ENCODE measurements at regions not wholly inside any gene's neighbourhood (a gene's known extent, or its start where the extent isn't known, plus 50 kb on each side); places are given as distances from the start of the nearest gene placed in this dataset.

DNA sequence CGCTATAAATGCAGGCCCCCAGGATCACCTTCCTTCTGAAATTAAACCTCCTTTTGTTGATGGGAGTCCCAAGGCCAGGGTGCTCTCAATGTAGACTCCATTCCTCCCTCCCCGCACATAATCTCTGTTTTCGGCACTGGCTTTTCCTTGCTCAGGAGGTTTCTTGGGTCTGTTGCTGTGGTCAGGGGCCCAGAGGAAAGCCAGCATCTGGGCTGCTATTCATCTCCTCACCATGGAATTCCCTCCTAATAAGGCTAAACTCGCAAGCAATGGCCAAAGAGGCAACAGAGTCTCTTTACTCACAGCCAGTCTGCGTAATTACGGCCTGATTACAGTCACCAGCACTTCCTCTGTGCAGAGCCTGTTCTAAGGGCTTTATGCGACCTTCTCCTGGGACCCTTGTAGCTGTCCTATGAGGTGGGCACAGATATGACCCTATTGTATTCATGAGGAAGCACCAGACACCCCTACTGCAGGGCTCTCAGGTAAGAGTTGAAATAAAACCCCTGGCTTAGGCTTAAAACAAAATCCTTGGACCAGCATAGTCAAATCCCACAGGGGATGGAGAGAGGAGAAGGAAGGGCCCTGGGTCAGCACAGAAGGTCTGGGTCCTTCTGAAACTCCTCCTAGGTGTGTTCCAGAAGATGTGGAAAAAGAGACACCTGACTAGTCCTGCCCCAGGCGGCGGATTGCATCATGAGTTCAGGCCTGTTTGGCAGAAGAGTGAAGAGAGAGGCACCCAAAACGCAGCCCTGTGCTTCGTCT, 105.0 kb upstream of the SH3BP4 start:
- no peak for TF ChIP-seq ZFP3 (CRISPR knock-in tag; IDR thresholded peaks at IDR 0.05)
- no peak for TF ChIP-seq BACH2 (CRISPR knock-in tag; IDR thresholded peaks at IDR 0.05; ENCODE audit: borderline replicate concordance)
- no peak for TF ChIP-seq GLIS3 (CRISPR knock-in tag; IDR thresholded peaks at IDR 0.05)
- no peak for TF ChIP-seq RARB (CRISPR knock-in tag; IDR thresholded peaks at IDR 0.05)
- TF ChIP-seq, protein P1, sequence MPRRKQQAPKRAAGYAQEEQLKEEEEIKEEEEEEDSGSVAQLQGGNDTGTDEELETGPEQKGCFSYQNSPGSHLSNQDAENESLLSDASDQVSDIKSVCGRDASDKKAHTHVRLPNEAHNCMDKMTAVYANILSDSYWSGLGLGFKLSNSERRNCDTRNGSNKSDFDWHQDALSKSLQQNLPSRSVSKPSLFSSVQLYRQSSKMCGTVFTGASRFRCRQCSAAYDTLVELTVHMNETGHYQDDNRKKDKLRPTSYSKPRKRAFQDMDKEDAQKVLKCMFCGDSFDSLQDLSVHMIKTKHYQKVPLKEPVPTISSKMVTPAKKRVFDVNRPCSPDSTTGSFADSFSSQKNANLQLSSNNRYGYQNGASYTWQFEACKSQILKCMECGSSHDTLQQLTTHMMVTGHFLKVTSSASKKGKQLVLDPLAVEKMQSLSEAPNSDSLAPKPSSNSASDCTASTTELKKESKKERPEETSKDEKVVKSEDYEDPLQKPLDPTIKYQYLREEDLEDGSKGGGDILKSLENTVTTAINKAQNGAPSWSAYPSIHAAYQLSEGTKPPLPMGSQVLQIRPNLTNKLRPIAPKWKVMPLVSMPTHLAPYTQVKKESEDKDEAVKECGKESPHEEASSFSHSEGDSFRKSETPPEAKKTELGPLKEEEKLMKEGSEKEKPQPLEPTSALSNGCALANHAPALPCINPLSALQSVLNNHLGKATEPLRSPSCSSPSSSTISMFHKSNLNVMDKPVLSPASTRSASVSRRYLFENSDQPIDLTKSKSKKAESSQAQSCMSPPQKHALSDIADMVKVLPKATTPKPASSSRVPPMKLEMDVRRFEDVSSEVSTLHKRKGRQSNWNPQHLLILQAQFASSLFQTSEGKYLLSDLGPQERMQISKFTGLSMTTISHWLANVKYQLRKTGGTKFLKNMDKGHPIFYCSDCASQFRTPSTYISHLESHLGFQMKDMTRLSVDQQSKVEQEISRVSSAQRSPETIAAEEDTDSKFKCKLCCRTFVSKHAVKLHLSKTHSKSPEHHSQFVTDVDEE (CRISPR knock-in tag; IDR thresholded peaks at IDR 0.05) = no peak

Data from SK-N-SH treated with all-trans-retinoic acid at 6 μM for 48 hours (cell line).